ENCODE measurements at regions not wholly inside any gene's neighbourhood (a gene's known extent, or its start where the extent isn't known, plus 50 kb on each side); places are given as distances from the start of the nearest gene placed in this dataset.
"Not testable (repeated sequence)": the region's sequence is repeated elsewhere in the genome, so short reads cannot be mapped to it uniquely, and the experiment has no call there.

DNA sequence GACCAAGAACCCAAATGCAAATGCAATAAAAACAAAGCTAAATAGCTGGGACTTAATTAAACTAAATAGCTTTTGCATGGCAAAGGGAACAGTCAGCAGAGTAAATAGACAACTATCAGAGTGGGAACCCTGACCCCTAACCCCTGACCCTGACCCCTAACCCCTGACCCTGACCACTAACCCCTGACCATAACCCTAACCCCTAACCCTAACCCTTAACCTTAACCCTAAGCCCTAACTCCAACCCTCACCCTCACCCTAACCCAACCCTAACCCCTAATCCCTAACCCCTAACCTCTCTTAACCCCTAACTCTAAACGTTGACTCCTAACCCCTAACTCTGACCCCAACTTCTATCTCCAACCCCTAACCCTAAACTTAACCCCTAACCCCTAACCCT is 3014.3 kb upstream of the TEKT4 start:
- H3K27me3 ChIP-seq (ENCODE audit: control insufficient read depth in 3 of 3, insufficient read depth in 3 of 3, low read length in 2 of 3); H3K4me3 ChIP-seq; DNase-seq; H3K4me1 ChIP-seq (ENCODE audit: control insufficient read depth in 5 of 5, insufficient read depth in 5 of 5, low read length in 5 of 5); H3K9me3 ChIP-seq (ENCODE audit: control insufficient read depth in 4 of 4, insufficient read depth in 3 of 4, low read length in 3 of 4); H3K36me3 ChIP-seq (ENCODE audit: control insufficient read depth in 4 of 4, insufficient read depth in 4 of 4, low read length in 4 of 4); H3K27ac ChIP-seq (ENCODE audit: low read depth in 1 of 2, low read length in 1 of 2); ATAC-seq (ENCODE audit: insufficient read depth, low FRiP score); H3K9ac ChIP-seq (ENCODE audit: insufficient read depth in 1 of 2, low read length in 2 of 2): not testable (repeated sequence)
- WGBS, 2 donors: 38 to 42% methylated on average over 1 of the region's 1 CpG

DNA sequence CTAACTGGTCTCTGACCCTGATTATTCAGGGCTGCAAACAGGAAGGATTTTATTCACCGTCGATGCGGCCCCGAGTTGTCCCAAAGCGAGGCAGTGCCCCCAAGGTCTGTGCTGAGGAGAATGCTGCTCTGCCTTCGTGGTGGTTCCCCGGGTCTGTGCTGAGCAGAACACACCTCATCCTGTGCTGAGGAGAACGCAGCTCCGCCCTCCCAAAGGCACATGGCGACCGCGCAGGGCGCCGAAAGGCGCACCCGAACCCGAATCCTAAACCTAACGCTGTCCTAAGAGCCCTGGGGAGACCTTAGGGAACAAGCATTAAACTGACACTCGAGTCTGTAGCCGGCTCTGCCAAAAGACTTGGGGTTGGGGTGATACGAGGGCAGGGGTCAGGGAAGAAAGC is 3013.5 kb upstream of the TEKT4 start:
- not testable (repeated sequence) for ATAC-seq (ENCODE audit: insufficient read depth, low FRiP score); H3K9me3 ChIP-seq (ENCODE audit: control insufficient read depth in 4 of 4, insufficient read depth in 3 of 4, low read length in 3 of 4); H3K27me3 ChIP-seq (ENCODE audit: control insufficient read depth in 3 of 3, insufficient read depth in 3 of 3, low read length in 2 of 3); H3K4me3 ChIP-seq; H3K9ac ChIP-seq (ENCODE audit: insufficient read depth in 1 of 2, low read length in 2 of 2); H3K4me1 ChIP-seq (ENCODE audit: control insufficient read depth in 5 of 5, insufficient read depth in 5 of 5, low read length in 5 of 5); H3K27ac ChIP-seq (ENCODE audit: low read depth in 1 of 2, low read length in 1 of 2); H3K36me3 ChIP-seq (ENCODE audit: control insufficient read depth in 4 of 4, insufficient read depth in 4 of 4, low read length in 4 of 4); DNase-seq
- WGBS, 2 donors: 80 to 85% methylated on average over 21 of the region's 21 CpGs

DNA sequence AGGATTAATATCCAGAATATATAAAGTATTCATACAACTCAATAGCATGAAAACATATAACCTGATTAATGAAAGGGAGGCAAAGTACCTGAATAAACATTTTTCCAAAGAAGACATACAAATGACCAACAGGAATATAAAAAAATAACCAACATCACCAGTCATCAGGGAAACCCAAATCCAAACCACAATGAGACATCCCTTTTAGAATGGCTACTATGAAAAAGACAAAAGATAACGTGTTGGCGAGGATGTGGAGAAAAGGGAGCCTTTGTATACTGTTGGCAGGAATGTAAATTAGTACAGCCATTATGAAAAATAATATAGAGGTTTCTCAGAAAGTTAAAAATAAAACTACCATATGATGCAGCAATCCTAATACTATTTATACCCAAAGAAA is 2999.5 kb upstream of the TEKT4 start:
- not testable (repeated sequence) for H3K4me1 ChIP-seq (ENCODE audit: control insufficient read depth in 5 of 5, insufficient read depth in 5 of 5, low read length in 5 of 5); H3K4me3 ChIP-seq; H3K36me3 ChIP-seq (ENCODE audit: control insufficient read depth in 4 of 4, insufficient read depth in 4 of 4, low read length in 4 of 4); H3K27ac ChIP-seq (ENCODE audit: low read depth in 1 of 2, low read length in 1 of 2); H3K9ac ChIP-seq (ENCODE audit: insufficient read depth in 1 of 2, low read length in 2 of 2); H3K9me3 ChIP-seq (ENCODE audit: control insufficient read depth in 4 of 4, insufficient read depth in 3 of 4, low read length in 3 of 4); ATAC-seq (ENCODE audit: insufficient read depth, low FRiP score); H3K27me3 ChIP-seq (ENCODE audit: control insufficient read depth in 3 of 3, insufficient read depth in 3 of 3, low read length in 2 of 3); DNase-seq
- 69 to 79% methylated on average over 2 of the region's 2 CpGs for WGBS, 2 donors

DNA sequence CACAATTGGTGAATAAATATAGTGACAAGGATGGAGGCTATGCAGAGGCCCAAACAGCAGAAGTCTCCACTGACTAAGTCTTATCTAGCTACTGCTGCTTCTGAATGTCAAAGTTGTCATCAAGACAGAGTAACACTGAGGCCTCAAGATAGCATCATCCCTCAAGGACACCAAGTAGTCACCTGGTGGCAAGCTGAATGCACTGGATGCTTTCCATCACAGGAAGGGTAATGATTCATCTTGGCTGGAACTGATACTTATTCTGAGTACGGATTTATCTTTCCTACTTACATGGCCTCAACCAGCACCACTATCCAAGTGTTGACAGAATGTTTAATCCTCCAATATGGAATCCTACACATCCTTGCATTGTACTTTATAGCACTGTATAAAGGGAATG is 2997.8 kb upstream of the TEKT4 start:
- H3K4me1 ChIP-seq (ENCODE audit: control insufficient read depth in 5 of 5, insufficient read depth in 5 of 5, low read length in 5 of 5); H3K9me3 ChIP-seq (ENCODE audit: control insufficient read depth in 4 of 4, insufficient read depth in 3 of 4, low read length in 3 of 4); H3K9ac ChIP-seq (ENCODE audit: insufficient read depth in 1 of 2, low read length in 2 of 2); H3K4me3 ChIP-seq; DNase-seq; H3K27ac ChIP-seq (ENCODE audit: low read depth in 1 of 2, low read length in 1 of 2); ATAC-seq (ENCODE audit: insufficient read depth, low FRiP score); H3K36me3 ChIP-seq (ENCODE audit: control insufficient read depth in 4 of 4, insufficient read depth in 4 of 4, low read length in 4 of 4); H3K27me3 ChIP-seq (ENCODE audit: control insufficient read depth in 3 of 3, insufficient read depth in 3 of 3, low read length in 2 of 3): not testable (repeated sequence)
- WGBS, 2 donors: 66 to 77% methylated on average over 1 of the region's 1 CpG

DNA sequence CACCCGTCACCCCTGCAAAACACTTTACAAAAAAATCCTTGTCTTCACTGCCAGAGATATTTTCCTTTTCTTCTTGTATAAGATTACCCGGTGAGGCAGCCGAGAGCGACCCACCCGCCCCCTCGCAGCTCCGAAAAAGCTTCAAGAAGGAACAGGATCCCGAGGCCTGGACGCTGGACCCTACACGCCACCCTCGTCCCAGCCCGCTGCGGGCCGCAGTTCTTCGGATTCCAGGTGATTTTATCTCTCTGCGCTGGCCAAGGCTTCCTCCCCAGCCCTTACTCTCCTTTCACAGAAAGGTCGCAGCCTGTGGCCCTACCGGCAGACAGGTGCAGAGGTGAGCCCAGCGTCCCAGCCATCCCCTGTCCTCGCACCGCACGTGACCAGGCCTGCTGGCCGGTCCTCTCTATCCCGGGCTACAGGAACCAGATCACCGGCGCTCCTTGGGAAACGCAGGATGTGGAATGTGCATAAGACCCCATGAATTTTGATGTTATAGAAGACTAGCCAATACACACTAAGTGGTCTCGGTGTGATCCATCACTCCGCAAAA is 2993.5 kb upstream of the TEKT4 start:
- WGBS, 2 donors: 88% methylated on average over 29 of the region's 29 CpGs
- H3K9ac ChIP-seq (ENCODE audit: insufficient read depth in 1 of 2, low read length in 2 of 2); ATAC-seq (ENCODE audit: insufficient read depth, low FRiP score); H3K36me3 ChIP-seq (ENCODE audit: control insufficient read depth in 4 of 4, insufficient read depth in 4 of 4, low read length in 4 of 4); H3K27me3 ChIP-seq (ENCODE audit: control insufficient read depth in 3 of 3, insufficient read depth in 3 of 3, low read length in 2 of 3); DNase-seq; H3K4me1 ChIP-seq (ENCODE audit: control insufficient read depth in 5 of 5, insufficient read depth in 5 of 5, low read length in 5 of 5); H3K27ac ChIP-seq (ENCODE audit: low read depth in 1 of 2, low read length in 1 of 2); H3K4me3 ChIP-seq; H3K9me3 ChIP-seq (ENCODE audit: control insufficient read depth in 4 of 4, insufficient read depth in 3 of 4, low read length in 3 of 4): not testable (repeated sequence)

DNA sequence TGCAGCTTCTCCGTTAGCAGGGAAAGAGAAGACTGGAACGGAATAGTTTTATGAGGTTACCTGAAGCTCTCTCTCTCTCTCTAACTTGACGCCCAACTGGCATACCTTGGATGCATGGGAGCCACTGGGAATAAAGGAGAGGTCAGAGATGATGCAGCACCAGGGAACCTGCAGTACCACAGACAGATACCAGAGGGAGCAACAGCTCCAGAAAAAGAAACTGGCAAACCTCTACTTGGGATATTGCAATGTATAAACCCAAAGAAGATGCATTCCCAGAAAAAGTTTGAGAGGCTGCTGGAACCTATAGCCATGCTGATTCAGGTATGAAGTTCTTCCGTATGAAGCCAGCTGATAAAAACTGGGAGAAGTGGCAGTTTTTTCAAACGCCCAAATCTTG is 2976.1 kb upstream of the TEKT4 start:
- H3K9ac ChIP-seq (ENCODE audit: insufficient read depth in 1 of 2, low read length in 2 of 2); H3K36me3 ChIP-seq (ENCODE audit: control insufficient read depth in 4 of 4, insufficient read depth in 4 of 4, low read length in 4 of 4); DNase-seq; ATAC-seq (ENCODE audit: insufficient read depth, low FRiP score); H3K9me3 ChIP-seq (ENCODE audit: control insufficient read depth in 4 of 4, insufficient read depth in 3 of 4, low read length in 3 of 4); H3K4me3 ChIP-seq; H3K27me3 ChIP-seq (ENCODE audit: control insufficient read depth in 3 of 3, insufficient read depth in 3 of 3, low read length in 2 of 3); H3K4me1 ChIP-seq (ENCODE audit: control insufficient read depth in 5 of 5, insufficient read depth in 5 of 5, low read length in 5 of 5); H3K27ac ChIP-seq (ENCODE audit: low read depth in 1 of 2, low read length in 1 of 2): not testable (repeated sequence)
- WGBS, 2 donors: 11 to 23% methylated on average over 3 to 4 of the region's 5 CpGs

DNA sequence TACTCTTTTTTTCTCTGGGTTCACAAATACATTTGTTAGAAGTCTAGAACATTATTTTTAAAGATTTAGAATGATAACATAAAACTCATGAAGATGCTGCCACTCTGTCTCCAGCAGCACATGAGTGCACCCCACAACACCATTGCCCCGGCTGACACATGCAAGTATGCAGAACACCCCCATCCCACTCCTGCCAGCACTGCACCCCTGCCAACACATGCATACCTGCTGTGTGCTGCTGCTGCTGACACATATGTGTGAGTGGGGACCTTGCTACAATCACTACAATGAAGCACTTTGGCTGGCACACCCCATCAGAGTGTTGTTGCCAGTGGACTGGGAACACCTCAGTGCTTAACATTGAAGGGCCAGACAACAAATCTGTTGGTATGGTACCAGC is 2953.6 kb upstream of the TEKT4 start:
- not testable (repeated sequence) for H3K27ac ChIP-seq (ENCODE audit: low read depth in 1 of 2, low read length in 1 of 2); H3K9me3 ChIP-seq (ENCODE audit: control insufficient read depth in 4 of 4, insufficient read depth in 3 of 4, low read length in 3 of 4); DNase-seq; H3K9ac ChIP-seq (ENCODE audit: insufficient read depth in 1 of 2, low read length in 2 of 2); H3K4me3 ChIP-seq; H3K27me3 ChIP-seq (ENCODE audit: control insufficient read depth in 3 of 3, insufficient read depth in 3 of 3, low read length in 2 of 3); H3K36me3 ChIP-seq (ENCODE audit: control insufficient read depth in 4 of 4, insufficient read depth in 4 of 4, low read length in 4 of 4); H3K4me1 ChIP-seq (ENCODE audit: control insufficient read depth in 5 of 5, insufficient read depth in 5 of 5, low read length in 5 of 5); ATAC-seq (ENCODE audit: insufficient read depth, low FRiP score)
- WGBS, 2 donors: 76 to 100% methylated on average over 1 of the region's 1 CpG
